HG03565 (cell line): ENCODE measurements at regions not wholly inside any gene's neighbourhood (a gene's known extent, or its start where the extent isn't known, plus 50 kb on each side); places are given as distances from the start of the nearest gene placed in this dataset.
"Not testable (repeated sequence)": the region's sequence is repeated elsewhere in the genome, so short reads cannot be mapped to it uniquely, and the experiment has no call there.

ENCODE experiments used
- ATAC-seq: cut with Tn5 transposase; IDR thresholded peaks from one replicate; pipeline ENCODE4 v1.9.1; 2021; ENCODE audit warnings: mild to moderate bottlenecking, moderate library complexity; ENCODE audit not compliant: unreplicated experiment

DNA sequence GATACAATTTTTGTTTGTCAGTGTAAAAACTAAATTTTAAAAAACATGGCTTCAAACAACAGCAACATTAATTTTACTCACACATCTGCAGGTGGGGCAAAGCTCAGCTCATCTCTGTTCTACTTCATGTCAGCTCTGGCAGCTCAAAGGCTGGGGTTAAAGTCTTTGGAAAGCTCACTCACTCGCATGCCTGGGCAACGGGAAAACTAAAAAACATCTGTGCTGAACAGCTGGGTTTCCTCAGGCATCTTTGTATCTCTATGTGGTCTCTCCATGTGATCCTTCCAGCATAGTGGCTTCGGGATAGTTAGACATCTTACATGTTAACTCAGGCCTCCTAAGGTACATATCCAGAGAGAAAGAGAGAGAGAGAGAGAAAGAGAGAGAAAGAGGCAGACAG, 499.6 kb downstream of the RFPL4B start:
- no peak for ATAC-seq

DNA sequence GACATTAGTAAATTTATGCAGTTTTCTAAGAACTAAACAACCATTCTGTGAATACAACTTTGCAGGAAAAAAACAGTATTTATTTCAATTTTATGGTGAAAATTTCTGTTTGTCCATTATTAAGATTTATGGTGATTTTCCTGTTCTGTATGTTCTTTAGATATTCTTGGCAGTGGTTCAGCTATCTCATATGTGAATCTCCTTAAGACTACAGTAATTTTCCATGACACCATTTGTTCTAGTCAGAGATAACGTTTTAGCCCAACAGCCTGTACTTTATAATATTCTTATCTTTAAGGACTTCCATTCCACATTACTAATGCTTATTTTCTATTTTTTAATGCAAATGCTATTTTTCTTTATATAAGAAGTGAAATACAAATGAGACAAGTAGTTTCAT, 504.0 kb downstream of the RFPL4B start:
- ATAC-seq = no peak

DNA sequence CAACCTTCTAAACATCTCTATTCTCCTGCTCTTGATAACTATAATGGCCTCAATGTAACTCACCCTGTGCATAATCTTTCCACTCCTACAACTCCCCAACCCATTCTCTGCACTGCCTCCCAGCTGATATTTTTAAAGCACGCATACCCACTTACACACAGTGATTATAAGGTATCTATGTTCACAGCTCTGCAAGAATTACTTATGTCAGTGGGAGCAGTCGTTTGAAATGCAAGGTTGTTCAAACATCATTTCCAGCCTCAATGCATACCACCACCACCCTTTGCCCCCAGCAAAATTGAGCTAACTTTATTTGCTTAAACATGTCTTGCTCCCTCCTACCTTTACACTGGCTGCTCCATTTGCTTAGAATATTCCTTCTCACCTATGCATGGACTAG, 506.0 kb downstream of the RFPL4B start:
- ATAC-seq = no peak

- no peak for ATAC-seq
Observed at GRCh38 chr6:112863753-112864152, 516.6 kb downstream of the RFPL4B start.

DNA sequence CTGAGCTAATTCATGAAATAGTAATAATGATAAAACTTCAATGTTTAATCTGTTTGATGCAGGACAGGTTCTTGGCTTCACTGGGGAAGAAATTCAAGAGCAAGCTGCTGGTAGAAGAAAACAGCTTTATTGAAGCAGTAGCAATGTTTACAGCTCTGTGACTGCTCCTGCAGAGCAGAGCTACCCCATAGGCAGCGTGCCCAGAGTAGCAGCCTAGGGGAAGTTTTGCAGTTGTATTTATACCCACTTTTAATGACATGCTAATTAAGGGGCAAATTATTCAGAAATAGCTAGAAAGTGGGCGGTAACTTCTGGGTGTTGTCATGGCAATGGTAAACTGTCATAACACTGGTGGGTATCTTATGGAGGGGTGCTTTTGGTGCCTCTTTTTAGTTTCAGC, 518.0 kb downstream of the RFPL4B start:
- ATAC-seq = no peak

DNA sequence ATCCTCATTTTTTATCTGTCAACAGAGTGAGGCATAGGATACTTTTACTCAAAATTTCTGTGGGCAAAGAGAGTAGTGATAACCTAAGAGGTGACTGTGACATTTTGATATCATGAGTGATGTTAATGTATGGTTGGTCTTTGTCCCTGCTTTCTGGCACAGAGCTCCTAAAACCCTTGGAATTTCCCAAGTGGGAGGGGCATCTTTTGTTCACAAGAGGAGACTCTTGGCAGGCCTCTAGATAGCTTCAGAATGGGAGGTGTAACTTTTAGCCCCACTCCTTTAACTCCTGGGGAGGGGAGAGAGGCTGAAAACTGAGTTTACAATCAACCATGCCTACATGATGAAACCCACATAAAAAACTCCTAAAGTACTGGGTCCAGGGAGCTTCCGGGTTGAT, 527.8 kb downstream of the RFPL4B start:
- no peak for ATAC-seq

DNA sequence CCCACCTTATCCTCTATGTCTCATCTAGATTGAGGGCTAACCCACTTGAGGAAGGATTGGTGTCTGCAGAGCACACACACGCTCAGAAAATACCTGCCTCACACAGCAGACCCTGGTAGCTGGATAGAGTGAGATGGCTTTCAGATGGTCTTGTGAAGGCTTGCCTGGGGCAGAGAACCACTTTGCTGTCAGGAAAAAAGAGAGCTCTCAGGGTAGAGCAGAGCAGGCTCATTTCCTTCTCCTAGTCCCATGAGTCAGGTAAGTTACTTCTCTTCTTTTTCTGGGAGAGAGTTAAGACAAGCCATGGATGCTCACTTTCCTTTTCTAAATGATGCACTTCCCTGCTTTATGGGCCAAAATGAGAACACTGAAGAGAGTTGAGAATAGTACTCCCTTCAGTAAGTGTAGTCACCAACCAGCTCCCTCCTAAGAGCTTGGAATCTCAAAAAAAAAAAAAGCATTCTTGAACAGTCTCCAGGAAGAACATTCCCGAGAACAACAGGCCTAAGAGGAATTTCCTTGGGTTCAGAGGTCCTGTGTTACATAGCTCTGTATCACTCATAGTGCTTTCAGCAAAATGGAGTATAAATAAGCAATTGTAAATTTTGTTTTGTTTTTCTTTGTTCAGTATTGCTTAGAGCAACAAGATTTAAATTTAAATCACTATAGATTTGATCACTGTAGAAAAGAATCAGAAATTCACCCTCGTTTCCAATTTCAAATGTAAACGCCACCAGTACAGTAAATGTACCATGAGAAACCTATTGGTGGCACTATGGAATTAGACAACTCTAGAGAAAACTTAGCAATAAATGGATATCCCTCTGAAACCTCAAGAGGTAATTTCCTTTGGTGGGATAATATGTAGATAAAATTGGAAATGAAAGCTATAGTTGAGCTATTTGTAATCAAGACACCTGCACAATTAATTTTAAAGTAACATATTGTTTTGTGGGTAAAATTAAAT, 530.3 kb downstream of the RFPL4B start:
- ATAC-seq = no peak

DNA sequence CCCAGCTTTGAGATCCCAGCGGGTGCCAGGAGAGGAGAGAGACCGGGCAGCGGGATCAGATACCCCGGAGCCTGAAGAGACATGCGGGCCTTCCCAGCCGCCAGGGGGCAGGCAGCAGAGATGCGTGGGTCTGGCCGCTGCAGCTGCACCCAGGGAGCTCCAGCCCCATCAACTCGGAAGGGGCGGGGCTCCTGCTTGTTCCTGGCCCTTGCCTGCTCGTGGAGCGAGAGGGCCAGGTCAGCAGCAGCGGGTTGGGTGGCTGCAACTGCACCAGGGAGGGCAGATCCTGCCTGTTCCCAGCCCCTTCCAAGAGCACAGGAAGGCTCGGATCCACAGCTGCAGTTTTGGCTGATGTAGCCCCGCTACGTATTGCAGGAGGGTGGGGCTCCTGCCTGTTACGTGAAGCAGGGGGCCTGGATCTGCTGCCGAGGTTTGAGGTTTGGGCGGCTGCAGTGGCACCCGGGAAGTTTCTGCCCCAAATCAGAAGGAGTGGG, 532.8 kb downstream of the RFPL4B start:
- peak; percentile 93 for ATAC-seq

DNA sequence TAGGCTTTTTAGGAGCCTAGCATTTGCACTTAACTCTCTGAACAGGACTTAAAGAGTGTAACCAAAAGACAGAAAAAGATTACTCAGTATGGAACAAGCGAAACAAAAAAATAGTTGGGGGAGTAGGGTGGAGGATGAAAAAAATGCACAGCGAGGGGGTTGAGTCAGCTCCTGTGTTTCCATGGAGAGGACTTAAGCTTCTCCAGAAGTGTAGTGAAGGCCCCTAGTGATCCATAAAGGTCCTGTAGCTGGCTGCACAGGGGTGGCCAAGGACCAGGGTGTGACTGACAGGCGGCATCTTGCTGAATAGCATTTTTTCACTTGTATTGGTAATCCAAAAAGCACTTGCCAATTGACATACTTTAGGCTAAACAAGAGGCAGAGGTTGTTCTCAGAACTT, 533.9 kb downstream of the RFPL4B start:
- ATAC-seq = no peak

GRCh38 chr6:112881828-112882780, 535.0 kb downstream of the RFPL4B start:
- no peak for ATAC-seq

GRCh38 chr6:112883095-112883494, 536.0 kb downstream of the RFPL4B start:
- ATAC-seq = no peak

DNA sequence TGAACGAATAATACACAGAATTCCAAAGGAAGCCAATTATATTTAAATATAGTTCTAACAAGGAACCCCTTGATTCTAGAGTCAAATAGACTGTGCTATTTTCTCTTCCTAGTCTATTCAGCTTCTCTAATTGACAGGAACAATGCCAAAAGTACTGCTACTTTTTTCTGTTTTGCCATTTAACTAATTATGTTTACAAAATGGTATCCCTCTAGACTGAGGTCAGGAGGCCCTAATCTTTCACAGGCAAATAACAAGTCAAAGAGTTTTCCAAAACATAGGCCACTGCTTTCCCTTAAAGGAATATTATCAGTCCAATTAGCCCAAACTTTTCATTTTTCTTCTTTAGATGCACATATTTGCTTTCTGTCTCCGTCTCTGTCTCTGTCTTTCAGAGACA, 539.3 kb downstream of the RFPL4B start:
- ATAC-seq = no peak

DNA sequence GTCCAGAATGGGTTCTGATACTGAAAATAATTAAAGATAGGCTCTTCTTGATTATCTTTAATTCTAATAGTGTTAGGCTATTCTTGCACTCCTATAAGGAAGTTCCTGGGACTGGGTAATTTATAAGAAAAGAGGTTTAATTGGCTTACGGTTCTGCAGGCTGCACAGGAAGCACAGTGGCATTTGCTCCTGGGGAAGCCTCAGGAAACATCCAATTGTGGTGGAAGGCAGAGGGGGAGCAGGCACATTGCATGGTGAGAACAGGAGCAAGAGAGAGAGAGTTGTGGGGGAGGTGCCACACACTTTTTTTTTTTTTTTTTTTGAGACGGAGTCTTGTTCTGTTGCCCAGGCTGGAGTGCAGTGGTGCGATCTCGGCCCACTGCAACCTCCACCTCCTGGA, 540.3 kb downstream of the RFPL4B start:
- ATAC-seq = not testable (repeated sequence)

DNA sequence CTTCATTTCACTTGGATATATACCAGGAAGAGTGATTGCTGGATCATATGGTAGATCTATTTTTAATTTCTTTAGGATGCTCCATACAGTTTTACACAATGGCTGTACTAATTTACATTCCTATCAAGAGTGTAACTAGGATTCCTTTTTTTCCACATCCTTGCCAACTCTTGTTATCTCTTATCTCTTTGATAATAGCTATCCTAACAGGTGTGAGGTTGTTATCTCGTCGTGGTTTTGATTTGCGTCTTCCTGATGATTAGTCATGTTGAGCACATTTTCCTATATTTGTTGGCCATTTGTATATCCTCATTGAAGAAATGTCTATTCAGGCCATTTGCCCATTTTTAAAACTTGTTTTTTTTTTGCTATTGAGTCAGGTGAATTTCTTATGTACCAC, 552.4 kb downstream of the RFPL4B start:
- no peak for ATAC-seq

DNA sequence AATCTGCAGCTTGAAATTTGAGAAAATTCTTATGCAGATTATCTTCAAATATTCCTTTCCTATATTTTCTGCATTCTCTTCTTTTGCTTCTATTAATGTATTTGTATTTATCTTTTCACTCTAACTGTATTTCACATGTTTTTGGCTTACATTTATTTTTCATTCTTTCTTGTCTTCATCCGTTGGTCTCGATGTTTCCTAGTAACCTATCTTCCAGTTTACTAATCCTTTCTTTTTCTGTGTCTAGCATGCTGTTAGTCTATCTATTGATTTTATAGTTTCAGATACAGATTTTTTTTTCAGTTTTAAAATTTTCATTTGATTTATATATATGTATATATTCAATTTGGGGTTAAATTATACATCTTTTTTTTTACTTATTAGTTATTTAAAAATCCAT, 556.2 kb downstream of the RFPL4B start:
- no peak for ATAC-seq

GRCh38 chr6:112906726-112907125, 559.6 kb downstream of the RFPL4B start:
- ATAC-seq = no peak

- no peak for ATAC-seq
Observed at GRCh38 chr6:112909781-112910180, 562.7 kb downstream of the RFPL4B start.

DNA sequence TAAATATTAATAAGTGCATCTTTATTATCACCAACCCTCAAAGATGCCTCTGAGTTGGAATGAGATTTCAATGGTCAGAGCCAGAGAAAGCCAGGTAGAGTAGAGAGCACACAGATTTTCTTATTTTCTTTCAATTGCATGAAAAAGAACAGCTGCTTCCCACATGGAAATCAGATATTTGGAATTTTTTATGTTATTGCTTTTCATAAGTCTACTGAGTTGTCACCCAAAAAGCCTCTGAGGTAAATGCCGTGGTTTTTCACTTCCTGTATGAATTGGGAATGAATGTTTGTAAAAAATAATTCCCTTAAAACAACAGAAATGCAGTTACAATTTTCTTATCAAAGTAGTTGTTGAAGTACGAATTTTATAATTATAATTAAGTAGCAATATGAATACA, 563.1 kb downstream of the RFPL4B start:
- ATAC-seq = no peak

- no peak for ATAC-seq
Observed at GRCh38 chr6:112911959-112912358, 564.8 kb downstream of the RFPL4B start.

DNA sequence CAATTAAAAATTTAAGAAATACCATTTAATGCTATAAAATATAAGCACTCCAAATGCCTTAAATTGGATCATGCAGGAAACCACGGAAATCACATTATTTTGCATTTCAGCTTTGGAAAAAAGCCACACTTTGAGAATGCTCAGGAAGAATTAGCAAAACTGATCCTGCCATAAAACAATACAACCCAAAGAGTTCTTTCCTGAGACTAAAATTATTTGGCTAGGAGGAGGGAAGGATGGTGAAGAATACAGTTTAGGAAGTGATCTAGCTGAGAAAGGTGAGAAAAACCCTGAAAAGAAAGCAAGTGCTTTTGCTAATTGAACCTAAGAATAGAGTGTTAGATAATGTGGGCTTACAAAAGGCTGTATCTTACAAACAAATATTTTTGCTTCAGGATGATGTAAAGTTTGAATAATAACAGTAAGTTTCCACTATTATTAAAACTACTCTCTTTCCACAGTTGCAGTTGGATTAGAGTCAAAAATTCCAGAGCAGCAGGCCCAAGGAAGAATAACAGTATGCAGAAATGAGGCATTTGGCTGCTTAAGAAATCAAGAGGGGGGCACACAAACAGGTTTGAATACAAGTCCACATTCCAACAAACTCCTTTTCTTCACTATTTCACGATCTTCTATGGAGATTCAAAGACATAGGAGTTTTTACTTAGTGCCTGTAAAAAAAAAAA, 565.4 kb downstream of the RFPL4B start:
- ATAC-seq = no peak

- ATAC-seq = not testable (repeated sequence)
Observed at GRCh38 chr6:112919744-112920143, 572.6 kb downstream of the RFPL4B start.
